Activated CD8-positive, alpha-beta T cell treated with anti-CD3 and anti-CD28 coated beads, Interleukin-2, amount 10 ng/mL, durations not matched to agents 7 days and 5 days (primary cell): ENCODE measurements at regions not wholly inside any gene's neighbourhood (a gene's known extent, or its start where the extent isn't known, plus 50 kb on each side); places are given as distances from the start of the nearest gene placed in this dataset.
"Not testable (repeated sequence)": the region's sequence is repeated elsewhere in the genome, so short reads cannot be mapped to it uniquely, and the experiment has no call there.

Experiments used
- ATAC-seq: fragments of 150-1000 bp; cut with Tn5 transposase; one replicate; pipeline ENCODE4 v1.10.0; 2021; ENCODE audit warnings: moderate library complexity
- CTCF ChIA-PET: fragments of 350-600 bp; sonication (Branson Sonifier 250); formaldehyde crosslinking; loops from one replicate; lab custom pipeline; 2021; ENCODE audit warnings: antibody characterized with exemption; lab: Charles Lee
- POLR2A ChIA-PET: fragments of 350-600 bp; sonication (Branson Sonifier 250); formaldehyde crosslinking; loops from one replicate; lab custom pipeline; 2021; ENCODE audit warnings: antibody characterized with exemption; lab: Charles Lee
- DNase-seq: peaks from one replicate; pipeline ENCODE4 v3.0.0-alpha.2; 2020
- H3K27ac Mint-ChIP-seq: one replicate; pipeline ENCODE4 v1.8.0; 2021; ENCODE audit warnings: mild to moderate bottlenecking, mixed read lengths
- H3K27me3 Mint-ChIP-seq: one replicate; pipeline ENCODE4 v1.8.0; 2021; ENCODE audit warnings: low read depth, mixed read lengths
- H3K36me3 Mint-ChIP-seq: one replicate; pipeline ENCODE4 v1.8.0; 2021; ENCODE audit warnings: low read depth, mixed read lengths
- H3K4me1 Mint-ChIP-seq: one replicate; pipeline ENCODE4 v1.8.0; 2021; ENCODE audit warnings: low read depth, mixed read lengths
- H3K4me3 Mint-ChIP-seq: one replicate; pipeline ENCODE4 v1.8.0; 2021; ENCODE audit warnings: mild to moderate bottlenecking, mixed read lengths
- H3K9me3 Mint-ChIP-seq: one replicate; pipeline ENCODE4 v1.8.0; 2022; ENCODE audit warnings: mixed read lengths; ENCODE audit not compliant: insufficient read depth

DNA sequence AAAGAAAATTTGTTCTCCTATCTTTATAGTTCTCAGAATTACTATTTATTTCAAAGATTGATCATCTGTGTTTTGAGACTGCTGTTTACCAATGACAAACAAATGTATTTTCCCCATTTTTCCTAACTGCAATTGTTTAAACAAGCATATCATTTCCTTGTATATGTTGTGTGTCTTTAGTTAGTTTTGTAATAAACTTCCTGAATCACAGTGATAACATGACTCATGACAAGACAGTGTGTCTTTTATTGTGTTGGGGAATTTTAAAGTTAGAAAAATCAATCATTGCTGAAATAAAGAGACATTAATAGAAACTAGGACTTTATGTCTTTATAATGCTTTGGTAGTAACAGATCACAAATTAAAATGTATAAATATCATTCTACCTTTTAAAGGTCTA is 348.5 kb downstream of the KCNJ2 start:
- ChIA-PET CTCF (no interaction called here), POLR2A (no interaction called here)
- DNase-seq: no peak
- H3K4me1 Mint-ChIP-seq: no peaks in the 10 kb centered on the region
- no peak overlapping the region for H3K4me3 Mint-ChIP-seq
- no peak for ATAC-seq
- H3K27ac Mint-ChIP-seq: no peak overlapping the region
- H3K9me3 Mint-ChIP-seq: no peaks in the 10 kb centered on the region
- no peaks in the 10 kb centered on the region for H3K27me3 Mint-ChIP-seq
- no peaks in the 10 kb centered on the region for H3K36me3 Mint-ChIP-seq

DNA sequence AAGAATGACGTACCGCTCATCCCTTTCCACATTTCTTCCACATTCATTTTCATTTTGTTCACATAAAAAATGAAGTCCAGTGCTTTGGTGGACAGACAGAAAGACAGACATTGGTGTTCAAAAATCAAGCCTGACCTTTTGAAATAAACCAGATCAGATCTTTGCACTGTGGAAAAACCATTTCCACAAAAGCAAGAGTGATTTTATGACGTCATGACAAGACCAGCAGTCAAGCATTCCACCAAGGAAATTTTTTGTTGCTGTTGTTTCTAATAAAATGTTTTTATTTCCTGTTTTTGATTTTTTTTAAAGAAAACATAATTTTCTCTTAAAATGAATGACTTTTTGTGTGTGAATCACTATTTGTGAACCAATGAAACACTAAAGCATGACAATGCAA is 350.0 kb downstream of the KCNJ2 start:
- Mint-ChIP-seq H3K4me3 (no peak overlapping the region), H3K27me3 (no peaks in the 10 kb centered on the region), H3K36me3 (no peaks in the 10 kb centered on the region), H3K9me3 (no peaks in the 10 kb centered on the region), H3K27ac (no peak overlapping the region), H3K4me1 (no peaks in the 10 kb centered on the region)
- CTCF ChIA-PET: no interaction called here
- ATAC-seq (no peak), DNase-seq (no peak)
- POLR2A ChIA-PET: no interaction called here

DNA sequence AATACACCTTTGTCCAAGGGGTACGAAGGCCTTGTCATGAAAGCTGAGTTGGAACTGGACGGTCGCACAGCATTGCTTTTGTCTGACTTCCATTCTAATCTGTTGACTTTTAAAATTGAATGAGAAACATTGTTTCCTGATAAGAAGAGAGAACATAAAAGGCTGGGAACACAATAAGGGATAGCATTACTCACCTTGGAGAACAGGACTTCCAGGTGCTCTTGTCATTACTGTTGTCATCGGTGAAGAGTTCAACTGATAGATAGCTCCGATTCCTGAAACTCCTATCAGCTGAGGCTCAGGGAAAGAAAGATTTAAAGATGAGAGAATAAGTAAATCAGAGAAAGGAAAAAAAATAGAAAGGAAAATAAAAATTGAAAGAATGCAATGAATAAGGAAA is 351.1 kb downstream of the KCNJ2 start:
- Mint-ChIP-seq H3K9me3 (no peaks in the 10 kb centered on the region), H3K36me3 (no peaks in the 10 kb centered on the region), H3K27ac (no peak overlapping the region), H3K4me3 (no peak overlapping the region), H3K27me3 (no peaks in the 10 kb centered on the region), H3K4me1 (no peaks in the 10 kb centered on the region)
- DNase-seq (no peak), ATAC-seq (no peak)
- ChIA-PET POLR2A (no interaction called here), CTCF (interaction anchor here (0.6 kb wide), 1 partner anchor 15 kb away, joined by 3 read pairs; no protein-coding TSS in a partner anchor)

DNA sequence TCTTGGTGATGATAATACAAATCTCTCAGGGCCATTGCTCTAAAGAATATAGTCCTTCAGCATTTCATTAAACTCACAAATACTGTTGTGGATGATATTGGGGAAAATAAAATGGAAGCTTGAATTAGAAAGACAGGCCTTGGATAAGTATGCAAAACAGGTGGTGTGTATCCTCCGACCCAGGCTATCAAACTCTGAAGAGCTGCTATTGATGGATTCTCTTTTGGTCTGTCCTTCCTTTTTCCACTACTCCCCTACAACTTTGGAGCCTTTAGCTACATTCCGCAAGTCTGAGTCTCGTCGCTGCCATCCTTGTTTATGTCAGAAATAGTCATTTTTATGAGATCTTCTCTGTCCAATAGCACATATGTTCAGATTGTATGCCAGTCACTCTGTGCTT is 351.6 kb downstream of the KCNJ2 start:
- CTCF ChIA-PET: interaction anchor here (0.6 kb wide), 1 partner anchor 15 kb away, joined by 3 read pairs; no protein-coding TSS in a partner anchor
- Mint-ChIP-seq H3K4me1 (no peaks in the 10 kb centered on the region), H3K36me3 (no peaks in the 10 kb centered on the region), H3K9me3 (no peaks in the 10 kb centered on the region), H3K4me3 (no peak overlapping the region), H3K27ac (no peak overlapping the region), H3K27me3 (no peaks in the 10 kb centered on the region)
- DNase-seq: no peak
- POLR2A ChIA-PET: no interaction called here
- ATAC-seq: no peak

DNA sequence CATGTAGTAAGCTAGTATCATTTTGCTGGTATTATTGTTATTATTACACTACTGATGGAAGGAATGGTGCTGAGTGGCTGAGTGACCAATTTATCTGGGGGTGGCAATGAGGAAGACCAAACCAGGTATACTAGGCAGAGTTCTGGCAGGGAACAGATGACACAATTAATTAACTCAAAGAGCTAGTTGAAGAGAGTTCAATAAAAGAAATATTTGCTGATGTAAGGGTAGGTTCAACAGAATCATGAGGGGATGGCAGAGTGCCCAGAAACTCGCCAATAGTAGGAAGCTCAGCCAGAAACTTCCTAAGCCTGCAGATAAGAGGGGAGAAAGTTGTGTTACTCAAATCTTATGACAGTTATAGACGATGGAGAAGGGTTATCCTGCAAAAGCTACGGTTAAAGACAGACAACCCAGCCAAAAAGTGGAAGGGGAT is 352.5 kb downstream of the KCNJ2 start:
- POLR2A ChIA-PET: no interaction called here
- CTCF ChIA-PET: no interaction called here
- no peak overlapping the region for H3K4me3 Mint-ChIP-seq
- DNase-seq (no peak), ATAC-seq (no peak)
- no peak overlapping the region for H3K27ac Mint-ChIP-seq
- no peaks in the 10 kb centered on the region for H3K36me3 Mint-ChIP-seq
- H3K9me3 Mint-ChIP-seq: no peaks in the 10 kb centered on the region
- H3K4me1 Mint-ChIP-seq: no peaks in the 10 kb centered on the region
- H3K27me3 Mint-ChIP-seq: no peaks in the 10 kb centered on the region

DNA sequence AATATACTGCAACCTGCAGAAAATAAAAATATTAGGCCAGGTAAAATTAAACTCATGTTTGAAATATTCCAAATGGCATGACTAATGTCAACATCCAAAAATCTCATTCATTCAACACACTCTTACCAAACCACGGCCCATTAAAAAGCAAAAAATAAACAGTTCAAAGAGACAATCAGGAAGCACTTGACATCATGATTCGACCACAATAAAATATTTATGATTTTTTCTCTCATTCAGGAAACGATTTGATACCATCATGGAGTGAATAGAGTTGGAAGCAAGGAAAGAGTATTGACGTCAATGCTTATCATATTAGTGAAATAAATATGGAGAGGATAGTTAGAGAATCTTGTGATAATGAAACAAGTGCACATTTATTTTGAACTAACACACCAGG is 354.1 kb downstream of the KCNJ2 start:
- Mint-ChIP-seq H3K4me3 (no peak overlapping the region), H3K36me3 (no peaks in the 10 kb centered on the region), H3K9me3 (no peaks in the 10 kb centered on the region), H3K27ac (no peak overlapping the region), H3K4me1 (no peaks in the 10 kb centered on the region), H3K27me3 (no peaks in the 10 kb centered on the region)
- DNase-seq (no peak), ATAC-seq (no peak)
- ChIA-PET POLR2A (no interaction called here), CTCF (no interaction called here)

DNA sequence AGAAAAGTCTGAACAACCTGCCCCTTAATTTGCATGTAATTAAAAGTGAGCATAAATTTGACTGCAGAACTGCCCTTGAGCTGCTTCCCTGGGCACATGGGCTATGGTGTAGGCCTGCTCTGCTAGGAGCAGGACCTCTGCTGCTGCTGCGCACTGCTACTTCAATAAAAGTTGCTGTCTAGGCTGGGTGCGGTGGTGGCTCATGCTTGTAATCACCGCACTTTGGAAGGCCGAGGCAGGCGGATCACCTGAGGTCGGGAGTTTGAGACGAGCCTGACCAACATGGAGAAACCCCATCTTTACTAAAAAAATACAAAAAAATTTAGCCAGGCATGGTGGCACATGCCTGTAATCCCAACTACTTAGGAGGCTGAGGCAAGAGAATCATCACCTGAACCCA is 355.7 kb downstream of the KCNJ2 start:
- H3K27me3 Mint-ChIP-seq, H3K36me3 Mint-ChIP-seq, H3K4me1 Mint-ChIP-seq, POLR2A ChIA-PET, H3K27ac Mint-ChIP-seq, H3K9me3 Mint-ChIP-seq, DNase-seq, H3K4me3 Mint-ChIP-seq, ATAC-seq, CTCF ChIA-PET: not testable (repeated sequence)

DNA sequence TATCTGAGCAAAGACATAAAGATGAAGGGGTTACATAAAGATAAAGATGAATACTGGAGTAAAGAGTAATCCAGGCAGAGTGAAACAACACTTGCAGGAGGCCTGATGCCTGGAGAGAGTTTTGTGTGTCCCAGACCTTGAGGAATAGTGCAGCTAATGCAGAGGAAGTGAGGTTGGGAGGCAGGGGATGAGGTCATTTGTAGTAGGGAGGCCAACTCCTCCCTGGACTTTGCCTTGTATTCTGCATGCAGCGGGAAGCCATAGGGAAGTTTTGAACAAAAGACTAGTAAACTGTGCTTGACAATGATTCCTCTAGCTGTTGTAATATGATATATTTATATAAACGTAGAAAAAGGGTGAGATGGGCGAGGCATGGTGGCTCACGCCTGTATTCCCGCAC is 356.6 kb downstream of the KCNJ2 start:
- POLR2A ChIA-PET: no interaction called here
- Mint-ChIP-seq H3K27ac (no peak overlapping the region), H3K9me3 (no peaks in the 10 kb centered on the region), H3K4me3 (no peak overlapping the region), H3K36me3 (no peaks in the 10 kb centered on the region), H3K4me1 (no peaks in the 10 kb centered on the region), H3K27me3 (no peaks in the 10 kb centered on the region)
- CTCF ChIA-PET: no interaction called here
- no peak for ATAC-seq
- no peak for DNase-seq

DNA sequence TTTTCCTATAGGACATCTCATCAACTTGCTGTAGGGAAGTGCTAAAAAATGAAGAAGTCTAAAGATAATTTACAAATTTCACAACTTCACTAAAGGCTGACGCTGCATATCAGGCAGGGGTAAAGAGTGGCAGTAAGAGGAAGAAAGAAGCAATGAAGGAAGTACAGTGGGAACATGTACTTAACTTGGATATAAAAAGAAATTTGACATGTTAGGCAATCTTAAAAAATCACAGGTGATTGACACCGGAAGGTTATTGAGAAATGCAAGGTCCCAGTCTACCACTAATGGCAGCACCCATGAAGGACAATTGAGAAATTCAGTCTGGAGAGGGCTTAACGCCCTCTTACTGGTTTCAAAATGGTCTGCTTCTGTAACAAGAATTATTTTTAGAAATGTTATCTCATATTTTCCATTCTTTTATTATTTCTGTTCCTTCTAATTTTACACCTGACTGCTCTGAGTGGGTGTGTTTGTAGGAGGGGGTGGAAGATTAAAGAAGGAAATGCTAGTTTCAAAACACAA is 358.1 kb downstream of the KCNJ2 start:
- DNase-seq (no peak), ATAC-seq (no peak)
- CTCF ChIA-PET: no interaction called here
- H3K27ac Mint-ChIP-seq: no peak overlapping the region
- no peak overlapping the region for H3K4me3 Mint-ChIP-seq
- no peaks in the 10 kb centered on the region for H3K4me1 Mint-ChIP-seq
- H3K27me3 Mint-ChIP-seq: no peaks in the 10 kb centered on the region
- POLR2A ChIA-PET: interaction anchor here (0.6 kb wide), 1 partner anchor 59 kb away, joined by 3 read pairs; no protein-coding TSS in a partner anchor
- H3K9me3 Mint-ChIP-seq: no peaks in the 10 kb centered on the region
- no peaks in the 10 kb centered on the region for H3K36me3 Mint-ChIP-seq

DNA sequence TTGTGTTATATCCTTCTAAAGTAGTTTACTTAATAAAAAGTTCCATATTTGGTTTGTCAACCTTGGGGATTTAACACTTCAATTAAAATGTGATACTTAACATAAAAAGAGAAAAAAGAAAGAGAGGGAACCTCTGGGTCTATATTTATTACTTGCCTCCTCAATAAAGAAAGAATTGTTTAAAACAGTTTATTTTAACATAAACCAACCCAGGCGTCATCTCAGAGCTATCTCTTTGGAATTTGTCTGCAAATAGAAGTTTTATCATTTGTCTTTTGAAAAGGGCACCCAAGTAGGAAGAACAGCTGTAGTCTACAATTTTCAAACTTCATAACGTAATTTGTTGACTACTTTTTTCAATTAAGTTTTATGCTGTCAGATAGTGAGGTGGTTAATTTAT is 364.1 kb downstream of the KCNJ2 start:
- Mint-ChIP-seq H3K9me3 (no peaks in the 10 kb centered on the region), H3K4me3 (no peak overlapping the region), H3K27ac (no peak overlapping the region), H3K27me3 (no peaks in the 10 kb centered on the region), H3K36me3 (no peaks in the 10 kb centered on the region), H3K4me1 (no peaks in the 10 kb centered on the region)
- ChIA-PET CTCF (no interaction called here), POLR2A (no interaction called here)
- no peak for DNase-seq
- ATAC-seq: no peak

DNA sequence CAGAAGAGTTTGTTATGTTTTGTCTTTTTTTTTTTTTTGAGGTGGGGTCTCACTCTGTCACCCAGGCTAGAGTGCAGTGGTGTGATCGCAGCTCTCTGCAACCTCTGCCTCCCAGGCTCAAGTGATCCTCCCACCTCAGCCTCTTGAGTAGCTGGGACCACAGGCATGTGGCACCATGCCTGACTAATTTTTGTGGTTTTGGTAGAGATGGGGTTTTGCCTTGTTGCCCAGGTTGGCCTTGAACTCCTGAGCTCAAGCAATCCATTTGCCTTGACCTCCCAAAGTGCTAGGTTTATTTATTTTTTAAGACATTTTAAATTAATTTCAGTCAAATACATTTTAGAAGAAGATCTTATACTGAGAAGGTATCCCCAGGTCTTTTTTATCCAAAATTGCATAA is 366.7 kb downstream of the KCNJ2 start:
- no peaks in the 10 kb centered on the region for H3K27me3 Mint-ChIP-seq
- H3K4me1 Mint-ChIP-seq: no peaks in the 10 kb centered on the region
- H3K36me3 Mint-ChIP-seq: no peaks in the 10 kb centered on the region
- POLR2A ChIA-PET: no interaction called here
- H3K27ac Mint-ChIP-seq: no peak overlapping the region
- ATAC-seq: no peak
- CTCF ChIA-PET: no interaction called here
- no peak for DNase-seq
- H3K9me3 Mint-ChIP-seq: no peaks in the 10 kb centered on the region
- H3K4me3 Mint-ChIP-seq: no peak overlapping the region

DNA sequence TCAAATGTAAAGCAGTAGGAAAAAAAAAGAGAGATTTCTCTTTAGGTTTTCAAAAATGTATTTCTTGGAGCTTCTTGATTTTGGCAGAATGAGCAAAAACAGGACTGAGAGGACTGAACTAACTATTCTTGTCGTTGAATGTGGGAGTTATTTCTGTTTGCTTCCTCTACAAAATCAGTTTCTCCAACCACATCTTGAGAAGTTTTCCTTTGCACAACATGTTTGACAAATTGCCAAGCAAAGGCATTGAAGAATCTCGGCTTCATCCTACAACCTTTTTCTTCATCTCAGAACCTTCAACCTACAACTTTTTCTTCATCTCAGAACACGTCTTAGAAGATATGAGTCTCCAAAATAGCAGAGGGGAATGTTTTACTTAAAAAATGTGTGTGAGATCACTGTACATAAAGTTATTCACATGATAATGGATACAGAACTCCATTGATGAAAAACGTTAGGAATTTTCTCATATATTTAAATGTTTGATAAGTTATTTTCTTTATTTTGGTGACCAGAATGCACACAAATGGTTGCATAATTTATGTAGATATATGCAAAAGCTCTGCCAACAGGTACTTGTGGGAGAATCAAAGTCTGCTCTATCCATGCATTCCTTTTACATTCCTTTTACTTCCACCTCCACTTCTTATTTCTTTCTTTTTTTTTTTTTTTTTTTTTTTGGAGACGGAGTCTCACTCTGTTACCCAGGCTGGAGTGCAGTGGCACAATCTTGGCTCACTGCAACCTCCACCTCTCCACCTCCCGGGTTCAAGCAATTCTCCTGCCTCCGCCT is 370.0 kb downstream of the KCNJ2 start:
- H3K27me3 Mint-ChIP-seq: no peaks in the 10 kb centered on the region
- CTCF ChIA-PET: no interaction called here
- H3K27ac Mint-ChIP-seq: no peak overlapping the region
- H3K36me3 Mint-ChIP-seq: no peaks in the 10 kb centered on the region
- no peak overlapping the region for H3K4me3 Mint-ChIP-seq
- DNase-seq (no peak), ATAC-seq (no peak)
- no peaks in the 10 kb centered on the region for H3K4me1 Mint-ChIP-seq
- no peaks in the 10 kb centered on the region for H3K9me3 Mint-ChIP-seq
- POLR2A ChIA-PET: no interaction called here
